ENCODE measurements at regions not wholly inside any gene's neighbourhood (a gene's known extent, or its start where the extent isn't known, plus 50 kb on each side); places are given as distances from the start of the nearest gene placed in this dataset.

- Histone ChIP-seq H3K9me3 (ENCODE audit: low read depth, low read length, poor library complexity, severe bottlenecking) (no peaks in the 10 kb centered on the region), H3K4me1 (ENCODE audit: insufficient read depth, low read length, poor library complexity, severe bottlenecking) (peaks cover 17% of the 10 kb centered on the region), H3K27me3 (replicated peaks; ENCODE audit: insufficient read depth, low read depth, low read length, poor library complexity) (no peaks in the 10 kb centered on the region), H3K36me3 (ENCODE audit: insufficient read depth, low read length, poor library complexity, severe bottlenecking) (no peaks in the 10 kb centered on the region), H3K4me3 (ENCODE audit: low read depth, low read length, poor library complexity, severe bottlenecking) (no peak overlapping the region), H3K27ac (ENCODE audit: low read depth, low read length, poor library complexity, severe bottlenecking) (no peak overlapping the region)
- POLR2A ChIA-PET (ENCODE audit: low non-redundant PET) = no interaction called here
- no peak for DNase-seq (ENCODE audit: low spot score)
- CTCF ChIA-PET = no interaction called here
- no TSS peak for BruUV-seq (replicated peaks)
- intact Hi-C loops (cut with micrococcal nuclease; ENCODE audit: unreplicated experiment) = no loop called here
- TF ChIP-seq EZH2 (IDR thresholded peaks at IDR 0.05; ENCODE audit: borderline replicate concordance, low read depth, low read length, poor library complexity, severe bottlenecking) (no peak), CTCF (conservative IDR thresholded peaks at IDR 0.05; ENCODE audit: low read depth, low read length) (no peak)
Measured at GRCh38 chr5:145467446-145467845, 367.7 kb downstream of the PRELID2 start.

GRCh38 chr5:145466533-145466932 lies 368.6 kb downstream of the PRELID2 start:
- DNase-seq (ENCODE audit: low spot score) = no peak
- H3K27ac ChIP-seq (ENCODE audit: low read depth, low read length, poor library complexity, severe bottlenecking) = no peak overlapping the region
- no TSS peak for BruUV-seq (replicated peaks)
- ChIA-PET CTCF (no interaction called here), POLR2A (ENCODE audit: low non-redundant PET) (no interaction called here)
- TF ChIP-seq EZH2 (IDR thresholded peaks at IDR 0.05; ENCODE audit: borderline replicate concordance, low read depth, low read length, poor library complexity, severe bottlenecking) = no peak
- TF ChIP-seq CTCF (conservative IDR thresholded peaks at IDR 0.05; ENCODE audit: low read depth, low read length) = no peak
- no peaks in the 10 kb centered on the region for H3K27me3 ChIP-seq (replicated peaks; ENCODE audit: insufficient read depth, low read depth, low read length, poor library complexity)
- no peaks in the 10 kb centered on the region for H3K9me3 ChIP-seq (ENCODE audit: low read depth, low read length, poor library complexity, severe bottlenecking)
- intact Hi-C loops (cut with micrococcal nuclease; ENCODE audit: unreplicated experiment) = no loop called here
- H3K4me3 ChIP-seq (ENCODE audit: low read depth, low read length, poor library complexity, severe bottlenecking) = no peak overlapping the region
- H3K4me1 ChIP-seq (ENCODE audit: insufficient read depth, low read length, poor library complexity, severe bottlenecking) = peaks cover 8% of the 10 kb centered on the region
- H3K36me3 ChIP-seq (ENCODE audit: insufficient read depth, low read length, poor library complexity, severe bottlenecking) = no peaks in the 10 kb centered on the region

GRCh38 chr5:145465474-145466263 lies 369.5 kb downstream of the PRELID2 start:
- no peak overlapping the region for H3K4me3 ChIP-seq (ENCODE audit: low read depth, low read length, poor library complexity, severe bottlenecking)
- H3K9me3 ChIP-seq (ENCODE audit: low read depth, low read length, poor library complexity, severe bottlenecking) = no peaks in the 10 kb centered on the region
- POLR2A ChIA-PET (ENCODE audit: low non-redundant PET) = no interaction called here
- no peak overlapping the region for H3K27ac ChIP-seq (ENCODE audit: low read depth, low read length, poor library complexity, severe bottlenecking)
- no peaks in the 10 kb centered on the region for H3K36me3 ChIP-seq (ENCODE audit: insufficient read depth, low read length, poor library complexity, severe bottlenecking)
- no TSS peak for BruUV-seq (replicated peaks)
- CTCF ChIA-PET = no interaction called here
- TF ChIP-seq CTCF (conservative IDR thresholded peaks at IDR 0.05; ENCODE audit: low read depth, low read length) (no peak), EZH2 (IDR thresholded peaks at IDR 0.05; ENCODE audit: borderline replicate concordance, low read depth, low read length, poor library complexity, severe bottlenecking) (no peak)
- intact Hi-C loops (cut with micrococcal nuclease; ENCODE audit: unreplicated experiment) = no loop called here
- no peaks in the 10 kb centered on the region for H3K27me3 ChIP-seq (replicated peaks; ENCODE audit: insufficient read depth, low read depth, low read length, poor library complexity)
- DNase-seq (ENCODE audit: low spot score) = no peak
- peaks cover under 1% of the 10 kb centered on the region for H3K4me1 ChIP-seq (ENCODE audit: insufficient read depth, low read length, poor library complexity, severe bottlenecking)

Measured in A673 (cell line).